ENCODE measurements at regions not wholly inside any gene's neighbourhood (a gene's known extent, or its start where the extent isn't known, plus 50 kb on each side); places are given as distances from the start of the nearest gene placed in this dataset.

- TF ChIP-seq EZH2phosphoT487 (IDR thresholded peaks at IDR 0.05; ENCODE audit: insufficient read depth, low read depth), result no peak
- TF ChIP-seq EZH2 (IDR thresholded peaks at IDR 0.05; ENCODE audit: insufficient read depth, poor library complexity, severe bottlenecking), result no peak
These were observed 530.8 kb downstream of the SOX2 start for GRCh38 chr3:182242489-182242942.

Data from GM23248 (cell line).